ENCODE measurements at regions not wholly inside any gene's neighbourhood (a gene's known extent, or its start where the extent isn't known, plus 50 kb on each side); places are given as distances from the start of the nearest gene placed in this dataset.
"Not testable (repeated sequence)": the region's sequence is repeated elsewhere in the genome, so short reads cannot be mapped to it uniquely, and the experiment has no call there.

DNA sequence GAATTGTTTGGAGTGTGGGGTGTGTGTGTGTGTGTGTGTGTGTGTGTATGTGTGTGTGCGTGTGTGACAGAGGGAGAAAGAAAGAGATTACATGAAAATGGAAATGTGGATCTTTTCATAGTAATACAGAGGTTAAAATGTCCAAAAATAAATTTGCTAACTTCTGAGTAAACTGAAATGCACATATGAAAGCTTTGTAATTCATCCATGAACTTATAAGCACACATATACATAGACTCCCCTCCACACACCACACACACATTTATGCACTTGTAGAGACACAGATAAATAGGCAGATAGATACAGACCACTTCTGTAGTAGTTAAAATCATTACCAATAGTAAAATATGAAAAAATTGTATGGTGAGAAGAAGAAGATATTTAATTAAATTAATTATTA is 108.2 kb upstream of the MSMB start:
- TF ChIP-seq, protein P1, sequence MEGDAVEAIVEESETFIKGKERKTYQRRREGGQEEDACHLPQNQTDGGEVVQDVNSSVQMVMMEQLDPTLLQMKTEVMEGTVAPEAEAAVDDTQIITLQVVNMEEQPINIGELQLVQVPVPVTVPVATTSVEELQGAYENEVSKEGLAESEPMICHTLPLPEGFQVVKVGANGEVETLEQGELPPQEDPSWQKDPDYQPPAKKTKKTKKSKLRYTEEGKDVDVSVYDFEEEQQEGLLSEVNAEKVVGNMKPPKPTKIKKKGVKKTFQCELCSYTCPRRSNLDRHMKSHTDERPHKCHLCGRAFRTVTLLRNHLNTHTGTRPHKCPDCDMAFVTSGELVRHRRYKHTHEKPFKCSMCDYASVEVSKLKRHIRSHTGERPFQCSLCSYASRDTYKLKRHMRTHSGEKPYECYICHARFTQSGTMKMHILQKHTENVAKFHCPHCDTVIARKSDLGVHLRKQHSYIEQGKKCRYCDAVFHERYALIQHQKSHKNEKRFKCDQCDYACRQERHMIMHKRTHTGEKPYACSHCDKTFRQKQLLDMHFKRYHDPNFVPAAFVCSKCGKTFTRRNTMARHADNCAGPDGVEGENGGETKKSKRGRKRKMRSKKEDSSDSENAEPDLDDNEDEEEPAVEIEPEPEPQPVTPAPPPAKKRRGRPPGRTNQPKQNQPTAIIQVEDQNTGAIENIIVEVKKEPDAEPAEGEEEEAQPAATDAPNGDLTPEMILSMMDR (IDR thresholded peaks at IDR 0.05): not testable (repeated sequence)
- not testable (repeated sequence) for TF ChIP-seq POLR2A, POLR2AphosphoS5, EP300 (IDR thresholded peaks at IDR 0.05)
